OCI-M1 (cell line): ENCODE measurements at regions not wholly inside any gene's neighbourhood (a gene's known extent, or its start where the extent isn't known, plus 50 kb on each side); places are given as distances from the start of the nearest gene placed in this dataset.
"Not testable (repeated sequence)": the region's sequence is repeated elsewhere in the genome, so short reads cannot be mapped to it uniquely, and the experiment has no call there.

Source experiments
- DNase-seq: peaks from one replicate; lab custom pipeline; 2025; lab: John Stamatoyannopoulos, UW

- DNase-seq: not testable (repeated sequence)
These were observed 74.3 kb upstream of the SOX13 start for GRCh38 chr1:203998571-203998970.

GRCh38 chr1:203999618-204000017 is 73.3 kb upstream of the SOX13 start:
- no peak for DNase-seq

GRCh38 chr1:204001166-204001901 is 71.6 kb upstream of the SOX13 start:
- no peak for DNase-seq

- DNase-seq: no peak
These were observed 70.3 kb upstream of the SOX13 start for GRCh38 chr1:204002614-204003013.

- DNase-seq: no peak
These were observed 69.4 kb upstream of the SOX13 start for GRCh38 chr1:204003536-204003935.

GRCh38 chr1:204011426-204011825 is 61.5 kb upstream of the SOX13 start:
- DNase-seq: no peak

GRCh38 chr1:204013052-204013451 is 59.9 kb upstream of the SOX13 start:
- DNase-seq: no peak

- DNase-seq: no peak
These were observed 58.6 kb upstream of the SOX13 start for GRCh38 chr1:204014336-204014735.

GRCh38 chr1:204014961-204015360 is 58.0 kb upstream of the SOX13 start:
- DNase-seq: not testable (repeated sequence)

GRCh38 chr1:204017032-204017431 is 55.9 kb upstream of the SOX13 start:
- DNase-seq: no peak

GRCh38 chr1:204018460-204018859 is 54.5 kb upstream of the SOX13 start:
- no peak for DNase-seq
